ENCODE measurements at regions not wholly inside any gene's neighbourhood (a gene's known extent, or its start where the extent isn't known, plus 50 kb on each side); places are given as distances from the start of the nearest gene placed in this dataset.

DNA sequence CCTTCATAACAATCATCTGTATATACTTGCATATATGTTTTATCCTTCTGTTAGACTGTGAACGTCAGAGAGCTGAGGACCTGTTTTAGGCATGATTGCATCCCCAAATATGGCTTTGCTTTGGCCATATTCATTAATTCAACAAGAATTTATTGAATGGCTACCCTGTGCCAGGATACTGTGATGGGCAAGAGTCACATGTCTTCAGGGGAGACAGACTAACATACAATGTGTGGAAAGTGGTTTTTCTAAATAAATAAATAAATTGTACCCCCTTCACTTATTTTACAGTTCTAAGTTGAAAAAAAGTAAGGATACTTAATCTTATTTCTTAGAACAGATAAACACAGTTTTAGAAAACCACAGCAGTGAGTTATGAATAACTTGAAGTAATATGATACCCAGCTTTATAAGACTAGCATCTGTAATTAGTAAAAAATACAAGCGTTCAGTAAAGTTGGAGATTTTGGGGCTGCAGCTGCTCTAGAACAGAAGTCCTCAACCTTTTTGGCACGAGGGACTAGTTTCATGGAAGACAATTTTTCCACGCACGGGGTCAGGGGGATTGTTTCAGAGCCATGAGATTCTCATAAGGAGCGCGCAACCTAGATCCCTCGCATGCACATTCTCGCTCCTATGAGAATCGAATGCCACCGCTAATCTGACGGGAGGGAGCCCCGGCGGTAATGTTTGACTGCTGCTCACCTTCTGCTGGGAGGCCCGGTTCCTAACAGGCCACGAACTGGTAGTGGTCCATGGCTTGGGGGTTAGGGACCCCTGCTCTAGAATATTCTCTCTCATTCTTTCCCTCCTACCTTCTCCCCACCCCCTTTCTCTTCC lies 89.4 kb upstream of the MTPN start:
- intact Hi-C loops (cut with DNase I): no loop called here
- no peaks in the 10 kb centered on the region for H3K36me3 ChIP-seq
- H3K27me3 ChIP-seq: no peaks in the 10 kb centered on the region
- H3K4me3 ChIP-seq: no peak overlapping the region
- TF ChIP-seq POLR2AphosphoS5 (IDR thresholded peaks at IDR 0.05) (no peak), POLR2A (IDR thresholded peaks at IDR 0.05; ENCODE audit: low read depth) (no peak), EP300 (IDR thresholded peaks at IDR 0.05) (no peak)
- TF ChIP-seq, protein P1, sequence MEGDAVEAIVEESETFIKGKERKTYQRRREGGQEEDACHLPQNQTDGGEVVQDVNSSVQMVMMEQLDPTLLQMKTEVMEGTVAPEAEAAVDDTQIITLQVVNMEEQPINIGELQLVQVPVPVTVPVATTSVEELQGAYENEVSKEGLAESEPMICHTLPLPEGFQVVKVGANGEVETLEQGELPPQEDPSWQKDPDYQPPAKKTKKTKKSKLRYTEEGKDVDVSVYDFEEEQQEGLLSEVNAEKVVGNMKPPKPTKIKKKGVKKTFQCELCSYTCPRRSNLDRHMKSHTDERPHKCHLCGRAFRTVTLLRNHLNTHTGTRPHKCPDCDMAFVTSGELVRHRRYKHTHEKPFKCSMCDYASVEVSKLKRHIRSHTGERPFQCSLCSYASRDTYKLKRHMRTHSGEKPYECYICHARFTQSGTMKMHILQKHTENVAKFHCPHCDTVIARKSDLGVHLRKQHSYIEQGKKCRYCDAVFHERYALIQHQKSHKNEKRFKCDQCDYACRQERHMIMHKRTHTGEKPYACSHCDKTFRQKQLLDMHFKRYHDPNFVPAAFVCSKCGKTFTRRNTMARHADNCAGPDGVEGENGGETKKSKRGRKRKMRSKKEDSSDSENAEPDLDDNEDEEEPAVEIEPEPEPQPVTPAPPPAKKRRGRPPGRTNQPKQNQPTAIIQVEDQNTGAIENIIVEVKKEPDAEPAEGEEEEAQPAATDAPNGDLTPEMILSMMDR (IDR thresholded peaks at IDR 0.05): no peak
- H3K4me1 ChIP-seq: no peaks in the 10 kb centered on the region
- H3K27ac ChIP-seq (replicated peaks in 1 of 4): no peak overlapping the region
- 94% methylated on average over 16 of the region's 16 CpGs for WGBS
- DNase-seq (ENCODE audit: extremely low spot score): no peak
- H3K9me3 ChIP-seq: no peaks in the 10 kb centered on the region

DNA sequence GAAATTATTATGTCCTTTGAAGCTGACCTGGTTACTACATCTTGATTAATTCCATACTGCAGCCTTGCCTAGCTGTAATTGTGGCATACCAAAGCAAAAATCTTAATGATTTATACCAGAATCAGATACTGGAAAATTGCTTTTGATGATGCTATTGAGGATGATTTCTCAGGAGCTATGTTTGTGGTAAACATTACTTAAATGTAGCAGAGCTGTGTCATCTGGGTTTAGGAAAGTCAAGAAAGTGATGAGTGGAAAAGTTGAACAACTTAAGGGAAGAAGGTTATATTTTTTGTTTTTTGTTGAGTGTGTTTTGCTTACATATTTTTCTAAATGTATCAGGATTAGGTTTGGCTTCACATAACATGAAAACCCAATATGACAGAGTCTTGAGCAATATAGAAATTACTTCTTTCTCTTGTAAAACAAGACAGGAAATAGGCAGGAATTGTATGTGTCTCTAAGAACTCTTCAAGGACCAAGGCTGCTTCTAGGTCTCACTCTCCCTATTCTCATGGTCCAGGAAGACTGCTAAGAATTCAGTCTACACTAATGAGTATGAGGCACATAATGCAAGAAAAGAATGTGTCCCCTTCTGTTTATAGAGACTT lies 87.6 kb upstream of the MTPN start:
- Histone ChIP-seq H3K4me1 (no peaks in the 10 kb centered on the region), H3K27ac (replicated peaks in 1 of 4) (no peak overlapping the region), H3K4me3 (no peak overlapping the region), H3K27me3 (no peaks in the 10 kb centered on the region), H3K9me3 (no peaks in the 10 kb centered on the region), H3K36me3 (no peaks in the 10 kb centered on the region)
- DNase-seq (ENCODE audit: extremely low spot score): no peak
- TF ChIP-seq POLR2A (IDR thresholded peaks at IDR 0.05; ENCODE audit: low read depth) (no peak), EP300 (IDR thresholded peaks at IDR 0.05) (no peak), POLR2AphosphoS5 (IDR thresholded peaks at IDR 0.05) (no peak)
- TF ChIP-seq, protein P1 (IDR thresholded peaks at IDR 0.05): no peak
- intact Hi-C loops (cut with DNase I): no loop called here

DNA sequence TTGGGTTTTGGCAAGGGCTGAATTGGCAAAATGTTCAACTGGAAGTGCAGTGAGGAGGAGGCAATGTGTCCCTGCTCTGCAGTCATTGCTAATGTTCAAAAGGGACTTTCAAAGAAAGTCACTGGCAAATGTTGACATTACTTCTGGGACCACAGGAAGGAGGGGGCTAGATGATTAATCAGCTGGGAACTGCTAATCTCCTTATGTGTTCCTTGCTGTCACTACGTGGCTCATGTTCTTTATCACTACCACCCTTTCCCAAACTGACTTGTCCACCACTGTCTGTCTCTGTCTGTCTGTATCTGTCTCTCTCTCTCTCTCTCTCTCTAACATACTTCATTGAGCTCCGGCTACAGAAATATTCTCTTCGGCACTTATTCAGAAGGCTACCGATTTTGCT lies 86.9 kb upstream of the MTPN start:
- Histone ChIP-seq H3K27ac (replicated peaks in 1 of 4) (no peak overlapping the region), H3K36me3 (no peaks in the 10 kb centered on the region), H3K4me3 (no peak overlapping the region), H3K27me3 (no peaks in the 10 kb centered on the region), H3K9me3 (no peaks in the 10 kb centered on the region), H3K4me1 (no peaks in the 10 kb centered on the region)
- WGBS: 76% methylated on average over 4 of the region's 4 CpGs
- TF ChIP-seq EP300 (IDR thresholded peaks at IDR 0.05) (no peak), POLR2A (IDR thresholded peaks at IDR 0.05; ENCODE audit: low read depth) (no peak), POLR2AphosphoS5 (IDR thresholded peaks at IDR 0.05) (no peak)
- TF ChIP-seq, protein P1 (IDR thresholded peaks at IDR 0.05): no peak
- no peak for DNase-seq (ENCODE audit: extremely low spot score)
- intact Hi-C loops (cut with DNase I): no loop called here

DNA sequence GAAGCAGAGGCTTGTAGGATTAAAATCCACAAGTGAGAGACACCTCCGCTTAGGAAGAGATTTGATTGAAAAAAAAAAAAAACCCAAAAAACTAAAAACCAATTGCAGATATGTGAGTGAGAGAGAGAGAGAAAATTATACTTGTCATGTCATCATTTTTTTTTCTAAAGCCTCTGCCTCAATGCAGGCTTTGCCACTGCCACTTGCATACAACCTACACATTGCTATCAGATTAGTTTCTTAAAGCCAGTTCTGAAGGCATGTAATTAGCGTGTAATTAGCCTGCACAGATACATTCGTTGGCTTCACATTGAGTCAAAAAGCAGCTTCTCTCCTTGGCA lies 86.1 kb upstream of the MTPN start:
- TF ChIP-seq, protein P1 (IDR thresholded peaks at IDR 0.05): no peak
- TF ChIP-seq EP300 (IDR thresholded peaks at IDR 0.05) (no peak), POLR2A (IDR thresholded peaks at IDR 0.05; ENCODE audit: low read depth) (no peak), POLR2AphosphoS5 (IDR thresholded peaks at IDR 0.05) (no peak)
- 85% methylated on average over 3 of the region's 3 CpGs for WGBS
- no peaks in the 10 kb centered on the region for H3K9me3 ChIP-seq
- no peaks in the 10 kb centered on the region for H3K4me1 ChIP-seq
- intact Hi-C loops (cut with DNase I): no loop called here
- H3K4me3 ChIP-seq: no peak overlapping the region
- no peak for DNase-seq (ENCODE audit: extremely low spot score)
- no peak overlapping the region for H3K27ac ChIP-seq (replicated peaks in 1 of 4)
- no peaks in the 10 kb centered on the region for H3K36me3 ChIP-seq
- H3K27me3 ChIP-seq: no peaks in the 10 kb centered on the region
